Glomerular endothelial cell (primary cell): ENCODE measurements at regions not wholly inside any gene's neighbourhood (a gene's known extent, or its start where the extent isn't known, plus 50 kb on each side); places are given as distances from the start of the nearest gene placed in this dataset.

Experiments used
- DNase-seq: peaks from one replicate; pipeline ENCODE4 v3.0.0-alpha.2; 2011; ENCODE audit warnings: low read depth, low spot score; ENCODE audit errors: extremely low read depth

DNA sequence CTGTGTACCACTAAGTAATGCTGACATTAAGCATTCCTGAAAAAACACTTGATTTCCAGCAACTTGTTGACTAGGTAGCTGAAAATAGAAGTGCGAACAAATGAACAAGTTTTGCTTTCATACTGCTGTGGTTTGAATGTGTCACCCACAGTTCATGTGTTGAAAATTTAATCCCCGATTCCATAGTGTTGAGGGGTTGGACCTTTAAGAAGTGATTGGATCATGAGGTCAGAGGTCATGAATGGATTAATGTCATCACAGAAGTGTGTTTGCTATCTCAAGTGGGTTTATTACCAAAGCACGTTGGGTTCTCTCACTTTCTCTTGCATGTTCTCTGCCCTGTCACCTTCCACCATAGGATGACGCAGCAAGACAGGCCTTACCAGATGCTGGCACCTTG, 568.5 kb downstream of the UTRN start:
- no peak for DNase-seq

DNA sequence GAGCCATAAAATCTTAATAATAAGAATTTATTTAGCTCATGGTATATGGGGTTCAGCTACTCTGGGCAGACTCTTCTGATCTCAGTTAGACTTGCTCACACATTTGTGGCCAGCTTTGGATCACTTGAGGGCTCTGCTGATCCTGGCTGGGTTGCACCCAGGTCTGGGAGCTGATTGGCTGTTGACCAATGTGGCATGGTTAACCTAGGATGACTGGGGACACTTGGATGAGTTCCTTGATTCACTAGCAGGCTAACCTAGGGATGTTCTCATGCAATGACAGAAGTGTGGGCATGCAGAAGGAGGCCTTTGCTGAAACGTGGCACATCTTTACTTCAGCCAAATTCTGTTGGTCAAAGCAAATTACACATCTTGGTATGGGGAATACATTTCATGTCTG, 569.5 kb downstream of the UTRN start:
- DNase-seq, result no peak

DNA sequence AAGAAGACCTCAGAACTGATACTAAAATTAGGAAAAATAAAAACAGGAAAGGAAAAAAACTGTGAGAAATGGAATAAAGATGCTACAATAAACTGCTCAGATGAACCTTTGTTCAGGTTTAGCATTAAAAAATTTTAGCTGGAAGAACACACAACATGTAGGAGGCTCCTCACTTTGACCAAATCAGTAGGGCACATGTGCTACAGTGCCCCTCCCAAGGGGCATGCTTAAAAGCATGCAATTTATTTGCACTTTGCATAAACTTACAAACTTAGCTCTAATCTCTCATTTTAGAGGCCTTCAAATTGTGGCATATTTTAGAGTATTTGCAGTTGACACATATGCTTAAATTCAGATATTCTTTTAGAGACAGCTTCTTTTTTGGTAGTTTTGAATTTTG, 570.2 kb downstream of the UTRN start:
- DNase-seq, result no peak

DNA sequence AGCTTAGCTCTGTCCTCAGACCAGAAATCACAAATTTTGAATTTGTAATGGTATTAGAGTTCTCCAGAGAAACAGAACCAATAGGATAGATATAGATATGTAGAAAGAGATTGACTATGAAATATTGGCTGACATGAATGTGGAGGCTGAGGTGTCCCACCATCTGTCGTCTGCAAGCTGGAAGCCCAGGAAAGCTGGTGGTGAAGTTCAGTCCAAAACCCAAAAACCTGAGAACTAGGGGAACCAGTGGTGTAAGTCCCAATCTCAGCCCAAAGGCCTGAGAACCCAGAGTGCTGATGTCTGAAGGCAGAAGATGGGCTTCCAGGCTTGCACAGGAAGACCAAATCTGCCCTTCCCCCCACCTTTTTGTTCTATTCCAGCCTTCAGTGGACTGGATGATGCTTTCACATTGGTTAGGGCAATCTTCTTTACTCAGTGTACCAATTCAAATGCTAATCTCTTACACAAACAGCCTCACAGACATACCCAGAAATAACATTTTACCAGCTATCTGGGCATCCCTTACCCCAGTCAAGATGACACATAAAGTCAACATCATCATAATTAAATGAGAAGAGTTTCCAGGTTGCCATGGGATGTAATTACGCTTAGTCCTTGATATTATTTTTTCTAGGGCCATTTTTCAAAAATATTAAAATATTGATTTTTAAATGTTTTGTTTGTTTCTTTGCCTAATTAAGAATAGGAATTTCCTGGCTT, 570.8 kb downstream of the UTRN start:
- no peak for DNase-seq

DNA sequence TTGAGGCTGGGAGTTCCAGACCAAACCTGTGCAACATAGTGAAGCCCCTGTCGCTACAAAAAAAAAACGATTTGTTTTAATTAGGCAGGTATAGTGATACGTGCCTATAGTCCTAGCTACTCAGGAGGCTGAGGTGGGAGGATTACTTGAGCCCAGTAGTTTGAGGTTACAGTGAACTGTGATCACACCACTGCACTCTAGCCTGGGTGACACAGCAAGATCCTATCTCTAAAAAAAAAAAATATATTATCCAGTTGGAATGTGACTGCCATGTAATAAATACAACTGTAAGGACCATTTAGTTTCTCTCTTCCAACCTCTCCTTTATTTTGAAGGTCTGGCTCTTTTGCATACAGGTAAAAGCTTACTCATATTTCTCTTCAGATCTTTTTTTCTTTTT, 571.5 kb downstream of the UTRN start:
- DNase-seq, result no peak

DNA sequence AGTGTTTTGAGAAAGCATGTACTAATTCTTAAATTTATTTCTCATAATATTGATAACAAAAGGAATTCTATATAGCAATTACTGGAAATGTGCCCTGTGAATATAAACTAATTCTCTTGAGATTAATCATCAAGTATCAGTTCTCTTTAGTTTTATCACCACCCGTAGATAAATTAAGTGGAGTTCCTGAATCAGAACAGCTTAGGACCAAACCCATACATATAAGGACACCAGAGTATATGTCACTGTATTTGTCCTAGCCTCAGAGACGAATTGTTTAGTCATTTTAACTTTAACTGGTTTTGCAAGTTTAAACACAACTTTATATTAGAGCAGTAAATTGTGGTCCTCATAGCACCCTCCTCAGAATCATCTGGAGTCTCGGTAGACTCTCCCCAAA, 572.0 kb downstream of the UTRN start:
- no peak for DNase-seq

DNA sequence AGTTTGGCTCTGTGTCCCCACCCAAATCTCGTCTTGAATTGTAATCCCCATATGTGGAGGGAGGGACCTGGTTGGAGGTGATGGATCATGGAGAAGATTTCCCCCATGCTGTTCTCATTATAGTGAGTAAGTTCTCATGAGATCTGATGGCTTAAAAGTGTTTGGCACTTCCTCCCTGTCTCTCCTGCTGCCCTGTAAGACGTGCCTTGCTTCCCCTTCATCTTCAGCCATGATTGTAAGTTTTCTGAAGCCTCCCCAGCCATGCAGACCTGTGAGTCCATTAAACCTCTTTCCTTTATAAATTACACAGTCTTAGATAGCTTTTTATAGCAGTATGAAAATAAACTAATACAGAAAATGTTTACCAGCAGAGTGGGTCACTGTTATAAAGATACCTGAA, 577.6 kb downstream of the UTRN start:
- DNase-seq, result no peak

DNA sequence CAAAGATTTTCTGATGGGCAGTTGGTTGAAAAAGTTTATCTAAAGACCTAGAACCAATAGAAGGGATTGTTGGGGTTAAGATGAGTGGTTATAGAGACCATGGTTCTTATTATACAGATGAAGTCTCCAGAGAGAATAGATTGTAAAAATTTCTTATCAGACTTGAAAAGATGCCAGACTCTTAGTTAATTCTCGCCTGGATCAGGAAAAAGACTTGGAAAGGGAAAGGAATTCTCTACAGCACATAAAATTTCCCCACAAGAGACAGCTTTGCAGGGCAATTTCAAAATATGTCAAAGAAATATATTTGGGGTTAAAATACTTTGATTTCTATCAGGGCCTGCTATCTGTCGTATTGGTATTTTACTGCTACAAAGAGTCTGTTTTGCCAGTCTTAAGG, 582.6 kb downstream of the UTRN start:
- no peak for DNase-seq

DNA sequence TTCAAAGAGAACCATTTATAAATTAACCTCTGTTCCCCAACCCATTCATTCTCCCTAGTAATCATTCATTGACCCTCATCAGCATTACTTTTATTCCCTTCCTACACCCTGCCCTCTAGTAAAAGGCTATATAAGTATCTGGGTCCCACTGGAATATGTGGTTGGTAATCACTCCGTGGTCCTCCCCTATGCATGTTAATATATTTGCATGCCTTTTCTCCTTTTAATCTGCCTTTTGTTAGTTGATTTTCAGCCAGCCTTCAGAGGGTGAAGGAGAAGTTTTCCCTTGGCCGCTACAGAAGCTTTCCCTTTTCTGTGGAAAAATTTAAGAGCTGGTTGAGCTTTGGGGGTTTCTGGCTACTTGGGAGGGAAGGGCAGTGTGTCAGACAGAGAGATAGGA, 585.6 kb downstream of the UTRN start:
- DNase-seq, result no peak

DNA sequence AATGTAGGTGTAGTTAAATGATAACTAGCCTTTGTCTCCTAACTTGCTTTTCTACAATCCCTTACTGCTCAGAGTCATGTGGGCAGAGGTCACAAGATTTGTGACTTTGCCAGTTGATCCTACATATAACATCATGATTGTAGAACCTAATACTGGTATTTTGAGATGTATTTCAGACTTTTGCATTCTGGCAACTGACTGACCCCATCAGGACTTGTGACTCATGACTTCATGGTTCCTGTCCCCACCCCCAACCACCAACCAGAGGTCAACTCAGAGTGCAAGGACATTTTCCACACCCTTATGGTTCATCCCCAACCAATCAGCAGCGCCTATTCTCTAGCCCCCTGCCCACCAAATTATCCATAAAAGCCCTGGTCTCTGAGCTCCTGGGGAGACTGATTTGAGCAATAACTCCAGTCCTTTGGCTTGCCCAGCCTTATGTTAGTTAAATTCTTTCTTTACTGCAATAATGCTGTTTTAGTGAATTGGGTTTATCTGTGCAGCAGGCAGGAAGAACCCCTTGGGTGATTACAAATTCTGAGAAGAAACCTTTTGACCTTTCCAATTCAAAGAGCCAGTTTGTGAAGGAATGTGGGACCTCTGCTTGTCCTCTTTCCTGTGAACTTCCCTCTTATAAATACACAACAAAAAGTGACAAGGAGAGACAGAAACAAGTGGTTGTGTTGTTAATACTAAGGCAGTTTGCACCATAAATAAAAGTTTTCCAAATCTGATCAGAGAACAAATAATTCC, 588.7 kb downstream of the UTRN start:
- DNase-seq, result no peak

DNA sequence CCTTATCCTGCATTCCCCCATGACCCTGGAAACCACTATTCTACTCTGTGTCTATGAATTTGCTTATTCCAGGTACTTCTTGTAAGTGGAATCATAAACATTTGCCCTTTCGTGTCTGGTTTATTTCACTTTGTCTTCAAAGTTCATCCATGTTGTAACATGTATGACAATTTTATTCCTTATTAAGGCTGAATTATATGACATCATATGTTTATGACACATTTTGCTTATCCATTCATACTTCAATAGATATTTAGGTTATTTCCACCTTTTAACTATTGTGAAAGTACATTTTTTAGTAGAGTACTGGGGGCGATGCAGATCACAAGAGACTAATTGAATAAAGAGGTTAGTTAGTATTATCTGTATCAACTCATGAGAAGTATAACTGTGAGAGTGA, 591.6 kb downstream of the UTRN start:
- no peak for DNase-seq

DNA sequence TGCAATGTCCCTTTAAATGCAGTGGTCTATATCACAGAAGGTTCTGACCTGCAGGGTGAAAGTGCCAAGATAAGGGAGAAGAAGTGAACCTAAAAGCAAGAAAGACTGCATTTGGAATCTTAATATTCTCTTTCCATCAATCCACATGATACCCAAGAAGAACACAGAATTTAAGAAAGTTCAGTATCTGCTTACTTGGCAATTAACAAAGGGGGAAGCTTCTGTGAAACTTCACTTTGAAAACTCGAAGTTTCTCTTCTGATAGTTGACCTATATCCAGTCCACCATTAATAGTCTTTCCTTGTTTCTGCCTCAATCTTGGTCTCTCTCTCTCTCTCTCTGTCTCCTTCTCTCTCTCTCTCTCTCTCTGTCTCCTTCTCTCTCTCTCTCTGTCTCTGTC, 592.0 kb downstream of the UTRN start:
- DNase-seq, result no peak

DNA sequence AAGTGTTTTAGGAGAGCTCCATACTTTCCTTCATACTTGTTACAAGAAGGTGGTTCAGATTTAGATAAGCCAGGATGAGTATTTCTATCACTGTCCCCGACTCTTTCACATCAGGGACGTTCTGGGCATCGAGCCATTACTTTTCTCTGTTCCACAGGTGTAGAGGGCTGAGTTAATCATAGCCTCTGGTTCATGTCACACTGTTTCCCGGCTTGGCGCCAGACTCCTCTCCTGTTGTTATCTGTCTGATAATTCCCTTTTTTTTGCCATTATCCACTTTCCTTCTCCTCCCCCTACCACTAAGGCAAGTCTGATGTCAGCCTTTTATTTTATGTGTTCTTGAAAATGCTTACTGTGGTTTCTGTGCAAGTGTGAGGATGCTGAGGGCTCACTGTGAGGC, 593.4 kb downstream of the UTRN start:
- no peak for DNase-seq

DNA sequence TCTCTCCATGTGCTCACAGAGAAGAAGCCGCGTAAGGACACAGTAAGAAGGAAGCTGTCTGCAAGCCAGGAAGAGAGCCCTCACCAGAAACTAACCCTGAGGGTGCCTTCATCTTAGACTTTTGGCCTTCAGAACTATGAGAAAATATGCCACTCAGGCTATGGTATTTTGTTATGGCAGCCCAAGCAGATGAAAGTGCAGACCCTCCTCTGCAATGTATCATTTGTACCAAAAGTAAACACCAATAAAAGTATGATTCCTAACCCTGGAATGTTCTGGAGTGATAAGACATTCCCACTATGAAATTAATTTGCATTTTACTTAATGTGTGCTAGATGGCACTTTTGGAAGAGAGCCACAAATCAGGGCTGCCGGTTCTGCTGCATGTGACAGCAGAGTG, 594.3 kb downstream of the UTRN start:
- no peak for DNase-seq

DNA sequence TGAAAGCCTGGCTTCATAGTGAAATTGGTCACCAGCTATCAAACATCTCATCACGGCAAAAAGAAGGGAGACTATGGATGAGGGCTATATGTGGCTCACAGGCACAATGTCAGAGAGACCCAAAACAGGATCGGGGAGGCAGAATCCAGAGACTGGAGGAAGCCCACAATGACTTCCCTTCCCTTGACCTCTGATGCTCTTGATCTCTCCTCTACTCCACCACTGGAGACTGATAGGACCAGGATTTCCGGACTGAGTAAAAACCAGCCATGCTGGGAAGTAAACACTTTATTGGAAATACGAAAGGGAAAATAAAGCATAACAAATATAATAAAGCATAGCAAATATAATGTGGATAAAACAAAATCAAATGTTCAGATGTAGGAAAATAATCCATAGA, 597.3 kb downstream of the UTRN start:
- DNase-seq, result no peak

DNA sequence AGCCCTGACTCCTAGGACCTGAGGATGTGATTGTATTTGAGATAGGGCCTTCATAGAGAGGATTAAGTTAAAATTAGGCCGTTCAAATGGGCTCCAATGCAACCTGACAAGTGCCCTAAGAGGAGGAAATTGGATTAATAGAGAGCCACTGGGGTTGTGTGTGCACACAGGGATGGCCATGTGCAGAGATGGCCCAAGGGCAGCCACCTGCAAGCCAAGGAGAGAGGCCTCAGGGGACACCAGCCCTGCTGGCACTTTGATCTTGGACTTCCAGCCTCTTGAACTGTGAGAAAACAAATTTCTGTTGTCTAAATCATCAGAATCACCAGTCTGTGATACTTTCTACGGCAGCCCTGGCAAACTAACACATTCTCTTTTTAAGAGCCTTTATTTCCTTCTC, 598.8 kb downstream of the UTRN start:
- no peak for DNase-seq

DNA sequence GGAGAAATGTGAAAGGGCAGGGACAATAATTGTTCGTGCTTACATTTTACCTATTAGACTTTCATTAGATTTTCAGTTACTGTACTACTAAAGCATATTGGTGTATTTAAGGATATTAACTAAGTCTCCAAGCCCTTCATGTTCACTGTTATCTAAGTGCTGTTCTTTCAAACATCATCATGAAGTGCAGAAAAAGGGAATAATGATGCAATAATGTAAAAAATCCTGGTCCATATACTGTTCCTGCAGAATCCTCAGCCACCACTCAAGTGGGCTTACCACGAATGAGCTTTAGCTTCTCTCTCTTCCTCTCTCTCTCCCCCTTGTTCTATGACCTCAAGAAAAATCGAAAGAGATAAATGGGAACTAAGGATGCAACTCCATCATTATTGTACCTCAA, 600.7 kb downstream of the UTRN start:
- DNase-seq, result no peak

DNA sequence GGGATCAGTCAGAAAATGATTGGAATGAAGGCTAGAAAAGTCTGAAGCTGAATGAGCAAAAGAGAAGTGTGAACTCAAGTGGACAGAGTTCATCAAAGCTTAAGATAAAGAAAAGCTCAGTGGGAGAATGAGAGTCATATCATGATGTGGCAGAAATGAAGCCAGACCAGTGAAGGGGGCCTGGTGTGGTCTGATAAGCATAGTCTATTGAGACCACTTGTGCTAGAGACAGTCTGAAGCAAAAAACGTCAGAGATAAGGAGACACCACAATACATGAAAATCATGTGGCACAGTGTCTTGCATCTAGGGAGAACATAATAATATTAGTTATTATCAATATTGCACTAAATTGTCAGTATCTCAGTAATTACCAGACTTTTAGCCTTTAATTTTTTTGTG, 601.5 kb downstream of the UTRN start:
- no peak for DNase-seq

DNA sequence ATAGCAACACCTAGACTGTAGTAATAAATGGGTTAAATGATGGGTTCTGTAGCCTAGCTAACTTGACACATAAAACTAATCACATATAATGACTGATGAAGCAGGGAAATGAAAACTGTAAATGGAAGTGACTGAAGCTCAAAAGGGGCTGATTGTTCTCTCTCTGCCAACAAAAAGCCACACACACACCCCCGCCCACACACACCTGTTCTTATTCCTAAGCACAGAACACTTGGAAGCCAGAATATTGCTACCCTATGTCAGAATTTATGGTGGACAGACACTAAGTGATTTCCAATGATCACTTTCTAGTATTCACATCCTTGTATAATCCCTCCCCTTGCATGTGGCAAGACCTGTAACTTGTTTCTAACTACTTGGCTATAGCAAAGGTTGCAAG, 603.5 kb downstream of the UTRN start:
- DNase-seq, result no peak

DNA sequence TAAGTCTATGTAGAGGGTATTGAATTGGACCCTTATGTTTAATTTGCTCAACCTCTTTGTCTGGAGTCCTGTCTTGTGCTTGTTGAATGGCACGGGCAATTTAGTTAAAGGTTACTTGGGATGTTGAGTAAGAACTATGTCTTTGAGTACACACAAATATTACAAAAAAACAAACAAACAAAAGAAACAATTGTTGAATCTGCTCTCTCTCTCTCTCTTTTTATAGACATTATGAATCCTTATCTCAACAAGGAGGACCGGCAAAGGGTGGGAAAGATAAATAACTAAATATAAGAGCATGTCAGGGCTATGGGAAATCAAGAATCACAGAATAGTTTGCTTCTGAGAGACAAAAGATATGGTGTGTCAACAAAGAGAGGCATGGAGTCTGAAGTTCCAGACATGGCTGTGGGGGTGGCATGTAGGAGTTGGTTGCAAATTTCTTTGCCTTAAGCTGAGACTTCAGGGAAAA, 608.6 kb downstream of the UTRN start:
- DNase-seq, result no peak

DNA sequence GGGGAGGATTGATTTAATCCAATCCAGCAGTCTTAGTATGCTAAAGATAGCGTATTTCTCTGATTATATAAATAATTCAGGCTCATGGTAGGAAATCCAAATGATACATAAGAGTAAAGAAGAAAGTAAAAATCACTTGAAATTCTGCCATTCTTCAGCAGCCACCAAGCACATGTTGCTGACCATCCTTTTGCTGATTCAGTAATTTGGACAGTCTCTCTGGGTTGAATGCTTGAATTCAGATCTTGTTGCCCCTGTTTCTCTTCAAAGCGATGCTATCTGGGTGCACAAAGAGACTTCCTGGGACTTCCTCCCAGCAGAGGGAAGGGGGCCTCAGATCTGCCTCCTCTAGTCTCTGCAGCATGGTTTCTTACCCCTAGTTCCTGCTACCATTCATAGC, 609.1 kb downstream of the UTRN start:
- no peak for DNase-seq
